ENCODE measurements at regions not wholly inside any gene's neighbourhood (a gene's known extent, or its start where the extent isn't known, plus 50 kb on each side); places are given as distances from the start of the nearest gene placed in this dataset.

DNA sequence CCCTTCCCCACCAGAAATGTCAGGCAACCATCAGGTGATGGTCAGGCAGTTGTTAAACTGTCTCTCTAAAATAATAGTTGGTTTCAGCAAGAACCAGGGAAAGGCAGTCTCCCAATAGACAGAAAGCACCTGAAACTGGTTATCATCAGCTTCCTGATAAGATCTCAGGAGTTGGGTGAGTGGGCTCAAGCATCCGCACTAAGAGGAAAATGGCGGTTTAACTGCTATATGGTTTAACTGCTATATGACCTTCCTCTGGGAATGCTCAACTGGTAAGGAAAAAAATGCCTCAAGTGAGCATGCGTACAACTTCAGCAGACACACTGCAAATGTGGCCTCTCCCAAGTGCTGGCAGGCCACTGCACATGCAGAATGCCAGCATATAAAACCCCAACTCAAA is 240.8 kb upstream of the CMC1 start:
- H2BK15ac ChIP-seq (ENCODE audit: low read depth, poor library complexity, severe bottlenecking), result no peak overlapping the region
- H2BK5ac ChIP-seq (ENCODE audit: low read depth, low read length, poor library complexity, severe bottlenecking), result no peak overlapping the region
- DNase-seq, result no peak
- 63% methylated on average over 3 of the region's 3 CpGs for WGBS
- H3K27me3 ChIP-seq (ENCODE audit: control insufficient read depth in 1 of 2, insufficient read depth in 1 of 2, low read length in 2 of 2), result no peaks in the 10 kb centered on the region
- H3K18ac ChIP-seq (ENCODE audit: low read depth in 1 of 2, low read length in 2 of 2), result no peak overlapping the region
- H2BK120ac ChIP-seq (ENCODE audit: low read depth, low read length), result no peak overlapping the region
- no peak overlapping the region for H3K4me2 ChIP-seq (ENCODE audit: low read length, poor library complexity, severe bottlenecking)
- H4K91ac ChIP-seq (ENCODE audit: low read length), result no peak overlapping the region
- no peak overlapping the region for H3K14ac ChIP-seq (ENCODE audit: low read length in 2 of 2)
- no peaks in the 10 kb centered on the region for H3K4me1 ChIP-seq (ENCODE audit: control insufficient read depth, insufficient read depth, low read depth, low read length)
- H3K36me3 ChIP-seq (ENCODE audit: control insufficient read depth in 1 of 2, insufficient read depth in 2 of 2, low read depth in 1 of 2, low read length in 2 of 2), result no peaks in the 10 kb centered on the region
- no peak overlapping the region for H3K27ac ChIP-seq (ENCODE audit: low read length, poor library complexity, severe bottlenecking)
- no peak overlapping the region for H3K23ac ChIP-seq (ENCODE audit: low read length in 2 of 2)
- no peak overlapping the region for H2AFZ ChIP-seq (ENCODE audit: low read depth, low read length)
- H3K9ac ChIP-seq (ENCODE audit: low read length), result no peak overlapping the region
- no peak overlapping the region for H3K4ac ChIP-seq (ENCODE audit: low read depth in 1 of 2, low read length in 2 of 2)
- no peak overlapping the region for H2AK5ac ChIP-seq (ENCODE audit: low read length, severe bottlenecking)
- no peaks in the 10 kb centered on the region for H3K79me1 ChIP-seq (replicated peaks; ENCODE audit: low read length, poor library complexity, severe bottlenecking)
- H2BK12ac ChIP-seq (ENCODE audit: low read length in 2 of 2), result no peak overlapping the region
- no peak overlapping the region for H4K8ac ChIP-seq (ENCODE audit: low read length)
- peaks cover 11% of the 10 kb centered on the region for H3K9me3 ChIP-seq (ENCODE audit: control insufficient read depth, low read length)
- H3K4me3 ChIP-seq (ENCODE audit: insufficient read depth in 1 of 2, low read depth in 1 of 2, low read length in 2 of 2), result no peak overlapping the region

DNA sequence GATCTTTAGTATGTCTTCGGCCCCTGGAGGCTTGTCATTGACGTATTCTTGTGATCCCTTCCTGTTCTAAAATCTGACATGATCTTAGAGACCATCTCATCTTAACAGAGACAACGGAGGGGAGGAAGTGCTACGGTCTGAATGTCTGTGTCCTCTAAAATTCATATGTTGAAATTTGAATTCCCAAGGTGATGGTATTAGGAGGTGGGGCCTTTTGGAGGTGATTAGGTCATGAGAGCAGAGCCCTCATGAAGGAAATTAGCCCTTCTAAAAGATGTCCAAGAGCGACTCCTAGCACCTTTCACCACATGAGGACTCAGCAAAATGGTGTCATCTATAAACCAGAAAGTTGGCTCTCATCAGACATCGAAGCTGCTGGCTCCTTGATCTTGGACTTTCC is 233.2 kb upstream of the CMC1 start:
- no peak overlapping the region for H4K8ac ChIP-seq (ENCODE audit: low read length)
- no peaks in the 10 kb centered on the region for H3K79me1 ChIP-seq (replicated peaks; ENCODE audit: low read length, poor library complexity, severe bottlenecking)
- H3K27me3 ChIP-seq (ENCODE audit: control insufficient read depth in 1 of 2, insufficient read depth in 1 of 2, low read length in 2 of 2), result no peaks in the 10 kb centered on the region
- no peaks in the 10 kb centered on the region for H3K36me3 ChIP-seq (ENCODE audit: control insufficient read depth in 1 of 2, insufficient read depth in 2 of 2, low read depth in 1 of 2, low read length in 2 of 2)
- H3K4ac ChIP-seq (ENCODE audit: low read depth in 1 of 2, low read length in 2 of 2), result no peak overlapping the region
- no peak overlapping the region for H3K23ac ChIP-seq (ENCODE audit: low read length in 2 of 2)
- WGBS, result 65% methylated on average over 5 of the region's 6 CpGs
- DNase-seq, result no peak
- no peak overlapping the region for H3K27ac ChIP-seq (ENCODE audit: low read length, poor library complexity, severe bottlenecking)
- no peak overlapping the region for H3K4me3 ChIP-seq (ENCODE audit: insufficient read depth in 1 of 2, low read depth in 1 of 2, low read length in 2 of 2)
- H2BK15ac ChIP-seq (ENCODE audit: low read depth, poor library complexity, severe bottlenecking), result no peak overlapping the region
- no peak overlapping the region for H4K91ac ChIP-seq (ENCODE audit: low read length)
- no peaks in the 10 kb centered on the region for H3K4me1 ChIP-seq (ENCODE audit: control insufficient read depth, insufficient read depth, low read depth, low read length)
- H3K9me3 ChIP-seq (ENCODE audit: control insufficient read depth, low read length), result no peaks in the 10 kb centered on the region
- no peak overlapping the region for H2BK120ac ChIP-seq (ENCODE audit: low read depth, low read length)
- H3K14ac ChIP-seq (ENCODE audit: low read length in 2 of 2), result no peak overlapping the region
- no peak overlapping the region for H2AK5ac ChIP-seq (ENCODE audit: low read length, severe bottlenecking)
- H2BK5ac ChIP-seq (ENCODE audit: low read depth, low read length, poor library complexity, severe bottlenecking), result no peak overlapping the region
- no peak overlapping the region for H3K18ac ChIP-seq (ENCODE audit: low read depth in 1 of 2, low read length in 2 of 2)
- H2AFZ ChIP-seq (ENCODE audit: low read depth, low read length), result no peak overlapping the region
- H3K4me2 ChIP-seq (ENCODE audit: low read length, poor library complexity, severe bottlenecking), result no peak overlapping the region
- H3K9ac ChIP-seq (ENCODE audit: low read length), result no peak overlapping the region
- no peak overlapping the region for H2BK12ac ChIP-seq (ENCODE audit: low read length in 2 of 2)

DNA sequence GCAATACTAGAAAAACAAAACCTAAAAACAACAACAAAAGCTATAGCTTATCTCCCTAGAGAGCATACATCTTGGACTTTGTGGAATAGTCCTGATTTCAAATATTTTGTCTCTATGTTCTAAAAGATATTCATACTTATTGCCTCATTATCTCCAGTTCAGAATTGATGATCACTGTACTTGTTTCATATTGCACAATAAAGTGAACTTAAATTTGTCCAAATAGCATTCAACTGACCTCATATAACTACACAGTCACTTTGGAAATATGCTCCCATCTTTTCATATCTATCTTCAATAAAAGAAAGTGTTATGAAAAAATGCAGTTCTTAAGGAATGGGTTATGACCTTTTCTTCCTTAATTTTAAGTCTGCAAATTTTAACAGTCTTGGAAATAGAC is 228.6 kb upstream of the CMC1 start:
- Histone ChIP-seq H3K23ac (ENCODE audit: low read length in 2 of 2) (no peak overlapping the region), H4K8ac (ENCODE audit: low read length) (no peak overlapping the region), H3K4ac (ENCODE audit: low read depth in 1 of 2, low read length in 2 of 2) (no peak overlapping the region), H2AK5ac (ENCODE audit: low read length, severe bottlenecking) (no peak overlapping the region), H3K14ac (ENCODE audit: low read length in 2 of 2) (no peak overlapping the region), H3K4me2 (ENCODE audit: low read length, poor library complexity, severe bottlenecking) (no peak overlapping the region), H3K9me3 (ENCODE audit: control insufficient read depth, low read length) (no peaks in the 10 kb centered on the region), H2AFZ (ENCODE audit: low read depth, low read length) (no peak overlapping the region), H3K79me1 (replicated peaks; ENCODE audit: low read length, poor library complexity, severe bottlenecking) (no peaks in the 10 kb centered on the region), H3K18ac (ENCODE audit: low read depth in 1 of 2, low read length in 2 of 2) (no peak overlapping the region), H3K9ac (ENCODE audit: low read length) (no peak overlapping the region), H3K27ac (ENCODE audit: low read length, poor library complexity, severe bottlenecking) (no peak overlapping the region), H2BK15ac (ENCODE audit: low read depth, poor library complexity, severe bottlenecking) (no peak overlapping the region), H3K4me3 (ENCODE audit: insufficient read depth in 1 of 2, low read depth in 1 of 2, low read length in 2 of 2) (no peak overlapping the region), H3K27me3 (ENCODE audit: control insufficient read depth in 1 of 2, insufficient read depth in 1 of 2, low read length in 2 of 2) (no peaks in the 10 kb centered on the region), H3K4me1 (ENCODE audit: control insufficient read depth, insufficient read depth, low read depth, low read length) (no peaks in the 10 kb centered on the region), H4K91ac (ENCODE audit: low read length) (no peak overlapping the region), H2BK5ac (ENCODE audit: low read depth, low read length, poor library complexity, severe bottlenecking) (no peak overlapping the region), H3K36me3 (ENCODE audit: control insufficient read depth in 1 of 2, insufficient read depth in 2 of 2, low read depth in 1 of 2, low read length in 2 of 2) (no peaks in the 10 kb centered on the region), H2BK12ac (ENCODE audit: low read length in 2 of 2) (no peak overlapping the region), H2BK120ac (ENCODE audit: low read depth, low read length) (no peak overlapping the region)
- DNase-seq, result no peak

DNA sequence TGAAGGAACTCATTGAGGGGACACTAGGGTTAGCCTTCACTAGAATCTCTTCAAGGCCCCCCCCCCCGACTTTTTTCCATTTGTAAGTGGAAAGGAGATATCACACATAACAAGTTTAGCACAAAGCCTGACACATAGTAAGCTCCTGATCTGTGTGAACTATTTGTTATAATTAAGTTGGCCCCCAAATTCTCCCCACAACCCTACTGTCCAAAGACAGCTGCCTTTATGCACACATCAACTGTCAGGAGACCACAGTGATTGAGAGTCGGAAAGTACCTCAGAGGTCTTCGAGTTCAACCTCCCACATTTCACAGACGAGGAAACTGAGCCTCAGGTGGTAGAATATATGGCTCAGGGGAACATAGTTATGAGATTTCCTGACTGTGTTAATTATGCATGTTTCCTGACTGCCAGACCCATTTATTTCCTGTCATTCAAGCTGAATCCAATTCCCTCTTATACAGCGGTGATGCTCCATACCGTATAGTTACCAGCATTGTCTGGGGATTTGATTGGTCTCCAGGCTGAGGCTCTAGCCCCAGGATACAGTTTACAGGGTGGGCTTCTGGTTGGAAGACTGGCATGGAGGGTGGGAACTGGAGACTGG is 227.4 kb upstream of the CMC1 start:
- Histone ChIP-seq H2BK120ac (ENCODE audit: low read depth, low read length) (no peak overlapping the region), H3K4me2 (ENCODE audit: low read length, poor library complexity, severe bottlenecking) (no peak overlapping the region), H4K91ac (ENCODE audit: low read length) (no peak overlapping the region), H3K4ac (ENCODE audit: low read depth in 1 of 2, low read length in 2 of 2) (no peak overlapping the region), H2BK5ac (ENCODE audit: low read depth, low read length, poor library complexity, severe bottlenecking) (no peak overlapping the region), H3K27me3 (ENCODE audit: control insufficient read depth in 1 of 2, insufficient read depth in 1 of 2, low read length in 2 of 2) (no peaks in the 10 kb centered on the region), H3K79me1 (replicated peaks; ENCODE audit: low read length, poor library complexity, severe bottlenecking) (no peaks in the 10 kb centered on the region), H3K14ac (ENCODE audit: low read length in 2 of 2) (no peak overlapping the region), H3K4me1 (ENCODE audit: control insufficient read depth, insufficient read depth, low read depth, low read length) (no peaks in the 10 kb centered on the region), H2AFZ (ENCODE audit: low read depth, low read length) (no peak overlapping the region), H2BK15ac (ENCODE audit: low read depth, poor library complexity, severe bottlenecking) (no peak overlapping the region), H2AK5ac (ENCODE audit: low read length, severe bottlenecking) (no peak overlapping the region), H3K18ac (ENCODE audit: low read depth in 1 of 2, low read length in 2 of 2) (no peak overlapping the region), H3K27ac (ENCODE audit: low read length, poor library complexity, severe bottlenecking) (no peak overlapping the region), H3K23ac (ENCODE audit: low read length in 2 of 2) (no peak overlapping the region), H2BK12ac (ENCODE audit: low read length in 2 of 2) (no peak overlapping the region), H3K4me3 (ENCODE audit: insufficient read depth in 1 of 2, low read depth in 1 of 2, low read length in 2 of 2) (no peak overlapping the region), H3K9ac (ENCODE audit: low read length) (no peak overlapping the region), H3K9me3 (ENCODE audit: control insufficient read depth, low read length) (no peaks in the 10 kb centered on the region), H3K36me3 (ENCODE audit: control insufficient read depth in 1 of 2, insufficient read depth in 2 of 2, low read depth in 1 of 2, low read length in 2 of 2) (no peaks in the 10 kb centered on the region), H4K8ac (ENCODE audit: low read length) (no peak overlapping the region)
- 91% methylated on average over 4 of the region's 6 CpGs for WGBS
- no peak for DNase-seq
